ENCODE measurements at regions not wholly inside any gene's neighbourhood (a gene's known extent, or its start where the extent isn't known, plus 50 kb on each side); places are given as distances from the start of the nearest gene placed in this dataset.

- TF ChIP-seq CTCF (conservative IDR thresholded peaks at IDR 0.05 in 1 of 2, IDR thresholded peaks at IDR 0.05 in 1 of 2; ENCODE audit: extremely low read depth in 1 of 2, insufficient read depth in 1 of 2, low read depth in 1 of 2, low read length in 2 of 2) (no peak), EZH2 (IDR thresholded peaks at IDR 0.05; ENCODE audit: borderline replicate concordance, low read length) (no peak)
Observed at GRCh38 chr18:38475686-38476085, 910.1 kb upstream of the CELF4 start.
